GM12878 (cell line): ENCODE measurements at regions not wholly inside any gene's neighbourhood (a gene's known extent, or its start where the extent isn't known, plus 50 kb on each side); places are given as distances from the start of the nearest gene placed in this dataset.

Source experiments
- ATAC-seq: fragments of 200-7000 bp; cut with Tn5 transposase; 3 replicates; pipeline ENCODE4 v1.9.1; 2020; ENCODE audit warnings: mild to moderate bottlenecking, moderate library complexity
- BruUV-seq: library from RNA; stranded (reverse); fragments of 400-500 nt; replicated peaks from 2 replicates; lab custom pipeline; 2021; lab: Mats Ljungman, UMichigan
- CTCF ChIA-PET: fragments of 300-600 bp; sonication (Branson Sonifier 250); formaldehyde crosslinking; extraction: SDS; loops from one replicate; lab custom pipeline; 2021; ENCODE audit warnings: inconsistent platforms; lab: Yijun Ruan, JAX
- POLR2A ChIA-PET: fragments of 350-600 bp; formaldehyde crosslinking; extraction: SDS; loops from one replicate; lab custom pipeline; 2021; ENCODE audit warnings: inconsistent platforms; lab: Charles Lee
- RAD21 ChIA-PET: fragments of 300-600 bp; sonication (Branson Sonifier 250); formaldehyde crosslinking; loops from one replicate; lab custom pipeline; 2023; ENCODE audit warnings: antibody characterized with exemption; ENCODE audit not compliant: unreplicated experiment; lab: Charles Lee
- SMC1A ChIA-PET: fragments of 300-600 bp; sonication (Branson Sonifier 250); formaldehyde crosslinking; loops from one replicate; lab custom pipeline; 2023; ENCODE audit not compliant: unreplicated experiment, uncharacterized antibody; lab: Charles Lee
- DNase-seq: peaks from one replicate; pipeline ENCODE4 v3.0.0-alpha.2; 2011; ENCODE audit warnings: low read depth, low spot score
- FAIRE-seq: peaks from 3 replicates; lab custom pipeline; 2011; peaks lifted over from hg19 to GRCh38; lab: Jason Lieb, UNC
- H2AFZ ChIP-seq: 2 replicates; pipeline ENCODE4 v1.6.0; 2011; ENCODE audit warnings: low read depth, low read length, control low read depth; ENCODE audit not compliant: control insufficient read depth
- H3K27ac ChIP-seq: 2 replicates; pipeline ENCODE4 v1.5.1; 2011; ENCODE audit warnings: control low read depth; ENCODE audit not compliant: control insufficient read depth, insufficient read depth
- H3K27me3 ChIP-seq, 2 experiments: replicated peaks in 1 of 2; 2 replicates each; pipeline versions ENCODE4 v1.6.0 to v1.6.1; 2011; ENCODE audit warnings: low read length in 1 of 2; ENCODE audit not compliant: control insufficient read depth in 2 of 2, insufficient read depth in 2 of 2
- H3K36me3 ChIP-seq, 2 experiments: 2 replicates each; pipeline ENCODE4 v1.5.1; 2011; ENCODE audit warnings: low read length in 1 of 2; ENCODE audit not compliant: control insufficient read depth in 2 of 2, insufficient read depth in 2 of 2
- H3K4me1 ChIP-seq: 2 replicates; pipeline ENCODE4 v1.6.1; 2011; ENCODE audit warnings: mild to moderate bottlenecking, low read length, moderate library complexity, mixed read lengths; ENCODE audit not compliant: control insufficient read depth, insufficient read depth
- H3K4me2 ChIP-seq: 2 replicates; pipeline ENCODE4 v1.6.0; 2011; ENCODE audit warnings: control low read depth; ENCODE audit not compliant: control insufficient read depth, insufficient read depth
- H3K4me3 ChIP-seq: fragments of 200-600 bp; sonication (generic); 2 replicates; pipeline ENCODE4 v1.5.1; 2016
- H3K79me2 ChIP-seq: 2 replicates; pipeline ENCODE4 v1.6.0; 2011; ENCODE audit warnings: low read length; ENCODE audit not compliant: control insufficient read depth, insufficient read depth
- H3K9ac ChIP-seq: 2 replicates; pipeline ENCODE4 v1.8.0; 2011; ENCODE audit warnings: low read length, control low read depth, mixed read lengths; ENCODE audit not compliant: control insufficient read depth, insufficient read depth
- H3K9me3 ChIP-seq: replicated peaks from 3 replicates; pipeline ENCODE4 v1.5.1; 2011; ENCODE audit warnings: mild to moderate bottlenecking, low read length; ENCODE audit not compliant: control insufficient read depth, insufficient read depth
- H4K20me1 ChIP-seq: 2 replicates; pipeline ENCODE4 v1.6.0; 2011; ENCODE audit not compliant: control insufficient read depth, insufficient read depth
- CBX3 ChIP-seq: fragments of 200-600 bp; sonication (generic); IDR thresholded peaks from 2 replicates; pipeline ENCODE4 v1.6.1; 2016; ENCODE audit warnings: low read depth, borderline replicate concordance
- CHD4 ChIP-seq: fragments of 200-600 bp; sonication (generic); IDR thresholded peaks from 2 replicates; pipeline ENCODE4 v1.6.1; 2016; ENCODE audit warnings: mild to moderate bottlenecking
- EED ChIP-seq: sonication (generic); IDR thresholded peaks from 2 replicates; pipeline ENCODE4 v1.6.1; 2016; ENCODE audit warnings: antibody characterized with exemption, low read depth
- EP300 ChIP-seq, 2 experiments: fragments of 150-350 bp in 1 of 2; IDR thresholded peaks; 2 replicates each; pipeline ENCODE4 v1.6.1; 2011 to 2012; ENCODE audit warnings: low read depth in 2 of 2, low read length in 2 of 2, borderline replicate concordance in 1 of 2, improper control_type of control experiment in 1 of 2, inconsistent platforms in 1 of 2; ENCODE audit not compliant: control insufficient read depth in 1 of 2
- ESRRA ChIP-seq: IDR thresholded peaks from 2 replicates; pipeline ENCODE4 v1.6.1; 2012; ENCODE audit warnings: mild to moderate bottlenecking, low read length, improper control_type of control experiment
- MYB ChIP-seq: fragments of 150-350 bp; IDR thresholded peaks from 2 replicates; pipeline ENCODE4 v1.6.1; 2014; ENCODE audit warnings: mild to moderate bottlenecking, low read depth, low read length, borderline replicate concordance
- NR2C1 ChIP-seq: fragments of 450-650 bp; IDR thresholded peaks from 2 replicates; pipeline ENCODE4 v1.6.1; 2017; ENCODE audit warnings: antibody characterized with exemption, mild to moderate bottlenecking, moderate library complexity
- PAX8 ChIP-seq: fragments of 450-650 bp; IDR thresholded peaks from 2 replicates; pipeline ENCODE4 v1.6.1; 2017; ENCODE audit warnings: mild to moderate bottlenecking, moderate library complexity
- RBBP5 ChIP-seq: fragments of 200-600 bp; sonication (generic); conservative IDR thresholded peaks from 2 replicates; pipeline ENCODE4 v1.6.1; 2016
- SIN3A ChIP-seq: IDR thresholded peaks from 2 replicates; pipeline ENCODE4 v1.6.1; 2012; ENCODE audit warnings: low read depth, low read length, improper control_type of control experiment
- SRF ChIP-seq, 2 experiments: IDR thresholded peaks; 2 replicates each; pipeline ENCODE4 v1.6.1; 2011; ENCODE audit warnings: low read depth in 2 of 2, low read length in 2 of 2, mild to moderate bottlenecking in 1 of 2, moderate library complexity in 1 of 2
- TBL1XR1 ChIP-seq: IDR thresholded peaks from 2 replicates; pipeline ENCODE4 v1.6.1; 2012; ENCODE audit warnings: low read depth, low read length, improper control_type of control experiment
- ZNF24 ChIP-seq: fragments of 450-650 bp; IDR thresholded peaks from 2 replicates; pipeline ENCODE4 v1.6.1; 2017; ENCODE audit warnings: antibody characterized with exemption, mild to moderate bottlenecking
- WGBS: methylation state at CpG from one replicate; pipeline ENCODE4 v1.1.6; 2016; ENCODE audit warnings: low lambda C conversion rate; ENCODE audit not compliant: insufficient replicate concordance, insufficient coverage; ENCODE audit errors: missing lambda C conversion rate; 5-methylcytosine and 5-hydroxymethylcytosine counted together
- in situ Hi-C: fragments of 300-500 bp; cut with MboI; formaldehyde crosslinking; loops from 9 replicates; pipeline ENCODE4 v1.14.3; 2018; ENCODE audit warnings: mixed read lengths
- intact Hi-C: fragments of 100-400 bp; cut with micrococcal nuclease; formaldehyde crosslinking; loops from one replicate; pipeline ENCODE4 v1.14.2; 2022; ENCODE audit not compliant: unreplicated experiment
- TF ChIP-seq, protein P1 (sequence below): IDR thresholded peaks from 2 replicates; pipeline ENCODE4 v1.6.1; 2011; ENCODE audit warnings: borderline replicate concordance, low read depth, mild to moderate bottlenecking, moderate library complexity, mixed read lengths, low read length; ENCODE audit not compliant: insufficient read depth; ENCODE audit errors: extremely low read length
- TF ChIP-seq, protein P2 (sequence below): fragments of 450-650 bp; IDR thresholded peaks from 2 replicates; pipeline ENCODE4 v1.6.1; 2016; ENCODE audit warnings: mild to moderate bottlenecking
- TF ChIP-seq, protein P3 (sequence below): IDR thresholded peaks from 2 replicates; pipeline ENCODE4 v1.6.1; 2012; ENCODE audit warnings: improper control_type of control experiment, low read depth, low read length; ENCODE audit not compliant: insufficient replicate concordance

DNA sequence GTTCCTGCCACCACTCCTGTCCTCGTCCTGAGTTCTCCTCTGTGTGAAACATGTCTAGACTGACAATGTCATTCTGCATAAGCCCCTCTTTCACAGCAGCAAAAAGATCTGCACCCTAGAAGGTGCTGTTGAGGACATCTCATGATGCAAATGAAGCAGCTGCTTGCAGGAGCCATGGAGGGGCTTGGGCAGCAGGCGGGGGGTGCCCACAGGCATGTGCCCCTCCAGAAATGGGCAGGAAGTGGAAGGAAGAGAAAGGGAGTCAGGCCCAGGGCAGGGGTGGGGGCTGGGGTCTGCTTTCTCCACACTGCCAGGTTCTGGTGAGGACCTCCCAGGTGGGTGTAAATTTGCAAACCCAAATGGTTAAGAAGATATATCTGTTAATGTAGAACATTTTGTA is 54.5 kb upstream of the KCNMB1 start:
- POLR2A ChIA-PET = no interaction called here
- FAIRE-seq (no peak), DNase-seq (no peak)
- H3K4me3 ChIP-seq = no peak overlapping the region
- 0% methylated on average over 2 of the region's 2 CpGs for WGBS
- no peaks in the 10 kb centered on the region for H3K4me1 ChIP-seq
- no peaks in the 10 kb centered on the region; the same call in 2 of the 3 replicates for H3K9me3 ChIP-seq
- H3K9ac ChIP-seq = no peak overlapping the region
- RAD21 ChIA-PET = no interaction called here
- in situ Hi-C loops (no loop called here), intact Hi-C loops (no loop called here)
- no peak overlapping the region for H2AFZ ChIP-seq
- SMC1A ChIA-PET = no interaction called here
- H3K36me3 ChIP-seq = no peaks in the 10 kb centered on the region
- no TSS peak for BruUV-seq
- no peak overlapping the region for H3K4me2 ChIP-seq
- H4K20me1 ChIP-seq = no peaks in the 10 kb centered on the region
- CTCF ChIA-PET = interaction anchor here (1.0 kb wide), 1 partner anchor 8 kb away, joined by 3 read pairs; no protein-coding TSS in a partner anchor
- no peaks in the 10 kb centered on the region for H3K79me2 ChIP-seq
- TF ChIP-seq, protein P1, sequence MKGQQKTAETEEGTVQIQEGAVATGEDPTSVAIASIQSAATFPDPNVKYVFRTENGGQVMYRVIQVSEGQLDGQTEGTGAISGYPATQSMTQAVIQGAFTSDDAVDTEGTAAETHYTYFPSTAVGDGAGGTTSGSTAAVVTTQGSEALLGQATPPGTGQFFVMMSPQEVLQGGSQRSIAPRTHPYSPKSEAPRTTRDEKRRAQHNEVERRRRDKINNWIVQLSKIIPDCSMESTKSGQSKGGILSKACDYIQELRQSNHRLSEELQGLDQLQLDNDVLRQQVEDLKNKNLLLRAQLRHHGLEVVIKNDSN = no peak
- TF ChIP-seq EP300 (IDR thresholded peaks at IDR 0.05; ENCODE audit: borderline replicate concordance in 1 of 2, control insufficient read depth in 1 of 2, low read depth in 2 of 2, low read length in 2 of 2) = no peak
- TF ChIP-seq CHD4 = no peak
- no peak for TF ChIP-seq RBBP5
- TF ChIP-seq ESRRA = no peak
- TF ChIP-seq MYB = no peak
- no peak for TF ChIP-seq CBX3
- TF ChIP-seq, protein P2, sequence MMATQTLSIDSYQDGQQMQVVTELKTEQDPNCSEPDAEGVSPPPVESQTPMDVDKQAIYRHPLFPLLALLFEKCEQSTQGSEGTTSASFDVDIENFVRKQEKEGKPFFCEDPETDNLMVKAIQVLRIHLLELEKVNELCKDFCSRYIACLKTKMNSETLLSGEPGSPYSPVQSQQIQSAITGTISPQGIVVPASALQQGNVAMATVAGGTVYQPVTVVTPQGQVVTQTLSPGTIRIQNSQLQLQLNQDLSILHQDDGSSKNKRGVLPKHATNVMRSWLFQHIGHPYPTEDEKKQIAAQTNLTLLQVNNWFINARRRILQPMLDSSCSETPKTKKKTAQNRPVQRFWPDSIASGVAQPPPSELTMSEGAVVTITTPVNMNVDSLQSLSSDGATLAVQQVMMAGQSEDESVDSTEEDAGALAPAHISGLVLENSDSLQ = no peak
- TF ChIP-seq TBL1XR1 = no peak
- no peak for TF ChIP-seq EED
- no peak for TF ChIP-seq SIN3A
- TF ChIP-seq NR2C1 = no peak
- TF ChIP-seq, protein P3, sequence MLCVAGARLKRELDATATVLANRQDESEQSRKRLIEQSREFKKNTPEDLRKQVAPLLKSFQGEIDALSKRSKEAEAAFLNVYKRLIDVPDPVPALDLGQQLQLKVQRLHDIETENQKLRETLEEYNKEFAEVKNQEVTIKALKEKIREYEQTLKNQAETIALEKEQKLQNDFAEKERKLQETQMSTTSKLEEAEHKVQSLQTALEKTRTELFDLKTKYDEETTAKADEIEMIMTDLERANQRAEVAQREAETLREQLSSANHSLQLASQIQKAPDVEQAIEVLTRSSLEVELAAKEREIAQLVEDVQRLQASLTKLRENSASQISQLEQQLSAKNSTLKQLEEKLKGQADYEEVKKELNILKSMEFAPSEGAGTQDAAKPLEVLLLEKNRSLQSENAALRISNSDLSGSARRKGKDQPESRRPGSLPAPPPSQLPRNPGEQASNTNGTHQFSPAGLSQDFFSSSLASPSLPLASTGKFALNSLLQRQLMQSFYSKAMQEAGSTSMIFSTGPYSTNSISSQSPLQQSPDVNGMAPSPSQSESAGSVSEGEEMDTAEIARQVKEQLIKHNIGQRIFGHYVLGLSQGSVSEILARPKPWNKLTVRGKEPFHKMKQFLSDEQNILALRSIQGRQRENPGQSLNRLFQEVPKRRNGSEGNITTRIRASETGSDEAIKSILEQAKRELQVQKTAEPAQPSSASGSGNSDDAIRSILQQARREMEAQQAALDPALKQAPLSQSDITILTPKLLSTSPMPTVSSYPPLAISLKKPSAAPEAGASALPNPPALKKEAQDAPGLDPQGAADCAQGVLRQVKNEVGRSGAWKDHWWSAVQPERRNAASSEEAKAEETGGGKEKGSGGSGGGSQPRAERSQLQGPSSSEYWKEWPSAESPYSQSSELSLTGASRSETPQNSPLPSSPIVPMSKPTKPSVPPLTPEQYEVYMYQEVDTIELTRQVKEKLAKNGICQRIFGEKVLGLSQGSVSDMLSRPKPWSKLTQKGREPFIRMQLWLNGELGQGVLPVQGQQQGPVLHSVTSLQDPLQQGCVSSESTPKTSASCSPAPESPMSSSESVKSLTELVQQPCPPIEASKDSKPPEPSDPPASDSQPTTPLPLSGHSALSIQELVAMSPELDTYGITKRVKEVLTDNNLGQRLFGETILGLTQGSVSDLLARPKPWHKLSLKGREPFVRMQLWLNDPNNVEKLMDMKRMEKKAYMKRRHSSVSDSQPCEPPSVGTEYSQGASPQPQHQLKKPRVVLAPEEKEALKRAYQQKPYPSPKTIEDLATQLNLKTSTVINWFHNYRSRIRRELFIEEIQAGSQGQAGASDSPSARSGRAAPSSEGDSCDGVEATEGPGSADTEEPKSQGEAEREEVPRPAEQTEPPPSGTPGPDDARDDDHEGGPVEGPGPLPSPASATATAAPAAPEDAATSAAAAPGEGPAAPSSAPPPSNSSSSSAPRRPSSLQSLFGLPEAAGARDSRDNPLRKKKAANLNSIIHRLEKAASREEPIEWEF = no peak
- no peak for TF ChIP-seq ZNF24
- TF ChIP-seq SRF (IDR thresholded peaks at IDR 0.05; ENCODE audit: low read depth in 2 of 2, low read length in 2 of 2) = no peak
- no peak for TF ChIP-seq PAX8
- TF ChIP-seq, all 136 proteins: peak for 0
- peaks cover 0 to 2% of the 10 kb centered on the region in 2 experiments; a peak in 2 of 4 replicates for H3K27me3 ChIP-seq
- H3K27ac ChIP-seq = no peak overlapping the region
- no peak for ATAC-seq
